ENCODE measurements at regions not wholly inside any gene's neighbourhood (a gene's known extent, or its start where the extent isn't known, plus 50 kb on each side); places are given as distances from the start of the nearest gene placed in this dataset.

DNA sequence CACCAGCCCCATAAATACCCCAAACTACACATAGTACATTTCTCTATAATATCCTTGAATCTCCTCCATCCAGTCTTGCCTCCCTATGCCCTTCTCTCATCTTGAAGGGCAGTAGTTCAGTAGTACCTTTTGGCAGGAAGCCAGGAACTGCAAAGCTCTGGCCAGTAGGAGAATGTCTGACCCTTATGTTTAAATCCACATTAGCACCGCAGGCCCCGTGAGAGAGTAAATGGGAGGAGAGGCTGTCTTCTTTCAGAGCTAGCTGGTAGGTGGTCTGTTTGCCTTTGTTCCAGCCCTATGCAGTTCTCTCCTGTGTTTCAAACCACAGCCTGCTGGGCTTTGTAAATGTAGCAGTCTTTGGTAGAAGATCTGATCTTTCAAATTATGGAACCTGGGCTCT is 690.7 kb downstream of the DOK5 start:
- TF ChIP-seq EP300 (IDR thresholded peaks at IDR 0.05) (no peak), POLR2AphosphoS5 (IDR thresholded peaks at IDR 0.05) (no peak), POLR2A (IDR thresholded peaks at IDR 0.05) (no peak)
- TF ChIP-seq, protein P1, sequence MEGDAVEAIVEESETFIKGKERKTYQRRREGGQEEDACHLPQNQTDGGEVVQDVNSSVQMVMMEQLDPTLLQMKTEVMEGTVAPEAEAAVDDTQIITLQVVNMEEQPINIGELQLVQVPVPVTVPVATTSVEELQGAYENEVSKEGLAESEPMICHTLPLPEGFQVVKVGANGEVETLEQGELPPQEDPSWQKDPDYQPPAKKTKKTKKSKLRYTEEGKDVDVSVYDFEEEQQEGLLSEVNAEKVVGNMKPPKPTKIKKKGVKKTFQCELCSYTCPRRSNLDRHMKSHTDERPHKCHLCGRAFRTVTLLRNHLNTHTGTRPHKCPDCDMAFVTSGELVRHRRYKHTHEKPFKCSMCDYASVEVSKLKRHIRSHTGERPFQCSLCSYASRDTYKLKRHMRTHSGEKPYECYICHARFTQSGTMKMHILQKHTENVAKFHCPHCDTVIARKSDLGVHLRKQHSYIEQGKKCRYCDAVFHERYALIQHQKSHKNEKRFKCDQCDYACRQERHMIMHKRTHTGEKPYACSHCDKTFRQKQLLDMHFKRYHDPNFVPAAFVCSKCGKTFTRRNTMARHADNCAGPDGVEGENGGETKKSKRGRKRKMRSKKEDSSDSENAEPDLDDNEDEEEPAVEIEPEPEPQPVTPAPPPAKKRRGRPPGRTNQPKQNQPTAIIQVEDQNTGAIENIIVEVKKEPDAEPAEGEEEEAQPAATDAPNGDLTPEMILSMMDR (IDR thresholded peaks at IDR 0.05), result no peak
- Histone ChIP-seq H3K4me1 (no peaks in the 10 kb centered on the region), H3K9me3 (no peaks in the 10 kb centered on the region), H3K27me3 (no peaks in the 10 kb centered on the region), H3K36me3 (no peaks in the 10 kb centered on the region), H3K27ac (no peak overlapping the region), H3K4me3 (no peak overlapping the region)
- no peak for ATAC-seq
- 48% methylated on average over 2 of the region's 2 CpGs for WGBS, 2 donors (ENCODE audit: low coverage in 1 of 2)

GRCh38 chr20:55160996-55161395 is 685.6 kb downstream of the DOK5 start:
- TF ChIP-seq, protein P1 (IDR thresholded peaks at IDR 0.05), result no peak
- TF ChIP-seq EP300 (IDR thresholded peaks at IDR 0.05) (no peak), POLR2AphosphoS5 (IDR thresholded peaks at IDR 0.05) (no peak), POLR2A (IDR thresholded peaks at IDR 0.05) (no peak)
- Histone ChIP-seq H3K9me3 (no peaks in the 10 kb centered on the region), H3K4me3 (no peak overlapping the region), H3K36me3 (no peaks in the 10 kb centered on the region), H3K4me1 (no peaks in the 10 kb centered on the region), H3K27me3 (no peaks in the 10 kb centered on the region), H3K27ac (no peak overlapping the region)
- no peak for ATAC-seq
- WGBS, 2 donors (ENCODE audit: low coverage in 1 of 2), result 50 to 71% methylated on average over 1 of the region's 1 CpG

GRCh38 chr20:55160037-55160436 is 684.6 kb downstream of the DOK5 start:
- TF ChIP-seq, protein P1 (IDR thresholded peaks at IDR 0.05), result no peak
- TF ChIP-seq POLR2AphosphoS5 (IDR thresholded peaks at IDR 0.05) (no peak), POLR2A (IDR thresholded peaks at IDR 0.05) (no peak), EP300 (IDR thresholded peaks at IDR 0.05) (no peak)
- Histone ChIP-seq H3K27me3 (no peaks in the 10 kb centered on the region), H3K4me3 (no peak overlapping the region), H3K4me1 (no peaks in the 10 kb centered on the region), H3K27ac (no peak overlapping the region), H3K36me3 (no peaks in the 10 kb centered on the region), H3K9me3 (no peaks in the 10 kb centered on the region)
- 29 to 54% methylated on average over 1 to 3 of the region's 3 CpGs for WGBS, 2 donors (ENCODE audit: low coverage in 1 of 2)
- ATAC-seq, result no peak

DNA sequence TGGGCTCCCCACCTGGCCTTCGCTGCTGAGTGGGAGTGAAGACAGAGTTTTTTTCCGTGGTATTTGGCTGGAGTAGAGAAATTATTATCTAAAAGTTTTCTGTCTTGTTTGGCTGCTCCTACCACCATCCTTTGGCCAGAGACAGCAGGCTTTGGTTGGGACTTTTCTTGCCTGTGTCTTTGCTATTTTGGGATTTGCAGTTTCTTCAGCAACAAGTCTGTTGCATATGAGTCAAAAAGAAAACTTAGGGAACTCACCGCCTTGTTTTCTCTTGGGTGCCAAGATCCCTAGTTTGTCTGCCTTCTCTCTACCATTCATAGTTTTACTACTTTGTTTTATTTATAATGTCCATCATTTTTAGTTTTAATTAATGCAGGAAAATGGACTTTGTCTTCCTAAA is 683.8 kb downstream of the DOK5 start:
- Histone ChIP-seq H3K4me3 (no peak overlapping the region), H3K27ac (no peak overlapping the region), H3K27me3 (no peaks in the 10 kb centered on the region), H3K4me1 (no peaks in the 10 kb centered on the region), H3K9me3 (no peaks in the 10 kb centered on the region), H3K36me3 (no peaks in the 10 kb centered on the region)
- no peak for TF ChIP-seq EP300 (IDR thresholded peaks at IDR 0.05)
- no peak for TF ChIP-seq POLR2A (IDR thresholded peaks at IDR 0.05)
- TF ChIP-seq, protein P1 (IDR thresholded peaks at IDR 0.05), result no peak
- TF ChIP-seq POLR2AphosphoS5 (IDR thresholded peaks at IDR 0.05), result no peak
- WGBS, 2 donors (ENCODE audit: low coverage in 1 of 2), result 57 to 63% methylated on average over 2 of the region's 3 CpGs
- no peak for ATAC-seq

DNA sequence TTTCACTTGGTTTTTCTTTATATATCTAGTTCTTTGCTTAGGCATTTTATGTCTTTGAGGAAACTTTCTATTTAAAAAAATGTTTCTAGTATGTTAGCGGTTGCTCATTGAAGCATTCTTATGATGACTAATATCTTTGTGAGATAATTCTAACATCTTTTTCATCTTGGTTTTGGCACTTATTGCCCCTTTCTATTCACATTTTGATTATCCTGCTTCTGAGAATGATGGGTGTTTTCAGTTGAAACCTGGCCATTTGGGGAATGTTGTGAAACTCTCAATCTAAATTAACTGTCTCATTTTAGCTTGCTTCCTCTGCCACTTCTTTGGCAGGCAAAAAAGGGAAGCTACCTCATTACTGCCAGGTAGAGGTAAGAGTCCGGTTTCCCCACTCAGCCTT is 683.1 kb downstream of the DOK5 start:
- no peak overlapping the region for H3K4me3 ChIP-seq
- WGBS, 2 donors (ENCODE audit: low coverage in 1 of 2), result 77 to 100% methylated on average over 1 to 2 of the region's 2 CpGs
- H3K36me3 ChIP-seq, result no peaks in the 10 kb centered on the region
- H3K4me1 ChIP-seq, result no peaks in the 10 kb centered on the region
- no peaks in the 10 kb centered on the region for H3K9me3 ChIP-seq
- H3K27ac ChIP-seq, result no peak overlapping the region
- no peak for ATAC-seq
- H3K27me3 ChIP-seq, result no peaks in the 10 kb centered on the region
- no peak for TF ChIP-seq POLR2AphosphoS5 (IDR thresholded peaks at IDR 0.05)

DNA sequence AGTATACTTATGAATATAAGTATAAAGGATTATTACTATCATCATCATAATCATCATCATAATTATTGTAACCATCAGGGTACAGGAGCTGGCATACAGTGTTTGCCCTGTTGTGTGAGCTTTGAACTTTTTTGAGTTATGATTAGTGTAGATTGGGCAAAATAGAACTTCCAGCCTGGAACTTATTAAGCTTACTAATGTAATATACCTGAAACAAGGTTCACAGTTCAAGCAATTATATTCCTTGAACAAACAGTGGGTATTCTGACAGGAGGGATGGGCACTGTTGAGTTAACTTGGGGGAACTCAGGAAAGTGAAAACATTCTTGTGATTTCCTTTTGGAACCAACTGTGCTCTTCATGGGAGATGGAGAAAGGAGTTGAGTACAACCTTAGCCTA is 680.0 kb downstream of the DOK5 start:
- Histone ChIP-seq H3K36me3 (no peaks in the 10 kb centered on the region), H3K27me3 (no peaks in the 10 kb centered on the region)
- TF ChIP-seq, protein P1 (IDR thresholded peaks at IDR 0.05), result no peak
- no peak for TF ChIP-seq POLR2AphosphoS5 (IDR thresholded peaks at IDR 0.05)
- TF ChIP-seq POLR2A (IDR thresholded peaks at IDR 0.05), result no peak
- TF ChIP-seq EP300 (IDR thresholded peaks at IDR 0.05), result no peak

More for the DNA sequence above, 680.0 kb downstream of the DOK5 start:
- no peak overlapping the region for H3K27ac ChIP-seq
- H3K4me1 ChIP-seq, result no peaks in the 10 kb centered on the region
- no peak overlapping the region for H3K4me3 ChIP-seq
- no peak for ATAC-seq
- no peaks in the 10 kb centered on the region for H3K9me3 ChIP-seq
